Skeletal muscle cell (primary cell): ENCODE measurements at regions not wholly inside any gene's neighbourhood (a gene's known extent, or its start where the extent isn't known, plus 50 kb on each side); places are given as distances from the start of the nearest gene placed in this dataset.

Source experiments
- DNase-seq: peaks from one replicate; pipeline ENCODE4 v3.0.0-alpha.2; 2010; ENCODE audit warnings: low read depth
- H3K4me3 ChIP-seq: 2 replicates; pipeline ENCODE4 v1.5.1; 2011; ENCODE audit warnings: low read depth, mild to moderate bottlenecking, control low read depth, low read length, moderate library complexity

GRCh38 chr21:15528346-15528745 is 201.4 kb upstream of the USP25 start:
- DNase-seq: no peak
- H3K4me3 ChIP-seq: no peak overlapping the region

GRCh38 chr21:15531986-15532385 is 197.8 kb upstream of the USP25 start:
- DNase-seq: no peak
- no peak overlapping the region for H3K4me3 ChIP-seq

GRCh38 chr21:15533618-15534017 is 196.2 kb upstream of the USP25 start:
- DNase-seq: no peak
- no peak overlapping the region for H3K4me3 ChIP-seq

DNA sequence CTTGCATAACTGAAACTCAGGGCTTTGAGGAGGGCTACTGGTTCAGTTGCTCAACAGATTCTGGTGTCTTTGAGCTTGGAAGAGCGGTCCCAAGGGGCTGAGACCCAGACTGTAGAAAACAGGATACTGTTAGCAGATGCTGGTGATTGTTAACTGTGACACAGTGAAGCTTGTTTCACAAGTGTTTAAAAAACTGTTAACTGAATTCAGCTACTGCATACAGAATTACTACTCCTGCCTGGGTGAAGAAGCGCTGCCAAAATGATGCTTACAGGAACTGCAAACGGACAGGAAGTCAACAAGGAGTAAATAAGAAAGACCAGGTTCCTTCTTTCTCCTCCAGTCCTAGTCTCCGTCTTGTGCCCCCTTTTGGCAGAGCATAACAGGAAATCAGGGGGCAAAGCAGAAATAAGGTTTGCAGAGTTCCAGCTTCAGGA is 195.3 kb upstream of the USP25 start:
- H3K4me3 ChIP-seq: no peak overlapping the region
- no peak for DNase-seq

DNA sequence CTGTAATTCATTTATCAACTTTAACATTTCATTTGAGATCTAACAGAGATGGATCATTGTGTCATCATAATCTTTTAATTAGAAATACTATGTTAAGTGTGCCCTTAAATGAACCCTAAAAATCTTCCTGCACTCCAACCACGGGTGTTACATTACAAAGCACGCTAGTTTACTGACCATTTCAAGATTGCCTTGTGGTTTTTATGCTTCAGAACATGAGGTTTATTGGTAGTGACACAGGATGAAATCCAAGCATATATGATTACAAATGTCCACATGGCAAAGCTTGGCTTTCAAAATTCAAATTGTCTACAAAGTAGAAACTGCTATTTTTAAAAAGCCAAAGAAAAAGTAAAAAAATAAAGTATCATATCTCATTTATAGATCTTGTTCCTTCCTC is 190.4 kb upstream of the USP25 start:
- H3K4me3 ChIP-seq: no peak overlapping the region
- DNase-seq: no peak

DNA sequence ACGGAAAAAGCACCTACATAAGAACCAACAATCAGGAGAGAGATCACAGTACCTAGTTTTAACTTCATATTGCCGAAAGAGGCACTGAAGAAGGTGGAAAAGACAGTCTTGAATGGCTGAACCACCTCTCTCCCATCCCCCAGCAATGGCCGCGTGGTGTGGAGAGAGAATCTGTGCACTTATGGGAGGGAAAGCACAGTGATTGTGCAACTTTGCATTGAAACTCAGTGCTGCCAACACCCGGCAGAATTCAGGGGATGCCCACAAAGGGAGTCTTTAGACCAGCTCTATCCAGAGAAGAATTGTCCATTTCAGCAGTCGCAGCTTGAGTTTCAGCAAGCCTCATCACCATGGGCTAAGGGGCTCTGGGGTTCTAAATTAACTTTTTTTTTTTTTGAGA is 186.3 kb upstream of the USP25 start:
- DNase-seq: no peak
- no peak overlapping the region for H3K4me3 ChIP-seq

DNA sequence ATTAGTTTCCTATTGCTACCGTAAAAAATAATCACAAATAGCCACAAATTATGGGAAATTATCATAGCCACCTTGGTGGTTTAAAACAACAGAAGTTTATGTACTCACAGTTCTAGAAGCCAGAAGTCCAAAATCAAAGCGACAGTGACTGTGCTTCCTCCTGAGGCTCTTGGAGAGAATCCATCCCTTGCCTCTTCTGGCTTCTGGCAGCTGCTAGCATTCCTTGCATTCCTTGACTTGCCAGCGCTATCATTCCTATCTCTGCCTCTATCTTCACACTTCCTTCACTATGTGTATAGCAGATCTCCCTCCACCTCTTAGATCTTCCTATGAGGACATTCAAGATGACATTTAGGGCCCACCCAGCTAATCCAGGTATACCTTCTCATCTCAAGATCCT is 180.1 kb upstream of the USP25 start:
- no peak for DNase-seq
- no peak overlapping the region for H3K4me3 ChIP-seq

GRCh38 chr21:15552914-15553494 is 176.8 kb upstream of the USP25 start:
- DNase-seq: no peak
- no peak overlapping the region for H3K4me3 ChIP-seq

DNA sequence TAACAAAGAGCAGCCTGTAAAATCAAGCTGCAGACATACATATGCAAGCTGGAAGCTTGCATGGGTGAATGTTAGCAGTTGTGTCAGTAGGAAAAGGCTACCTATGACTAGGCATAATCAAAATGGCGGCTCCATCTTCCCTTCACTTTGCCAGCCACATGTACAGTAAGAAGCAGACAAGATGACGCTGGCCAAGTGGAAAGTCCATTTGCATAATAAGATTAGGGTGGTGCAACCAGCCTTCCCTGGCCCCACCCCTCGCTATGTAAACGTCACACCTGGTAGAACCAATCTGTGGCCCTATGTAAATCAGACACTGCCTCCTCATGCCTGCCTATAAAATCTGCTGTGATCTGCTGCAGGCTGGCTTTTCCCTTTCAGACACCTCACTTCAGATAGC is 171.9 kb upstream of the USP25 start:
- DNase-seq: no peak

DNA sequence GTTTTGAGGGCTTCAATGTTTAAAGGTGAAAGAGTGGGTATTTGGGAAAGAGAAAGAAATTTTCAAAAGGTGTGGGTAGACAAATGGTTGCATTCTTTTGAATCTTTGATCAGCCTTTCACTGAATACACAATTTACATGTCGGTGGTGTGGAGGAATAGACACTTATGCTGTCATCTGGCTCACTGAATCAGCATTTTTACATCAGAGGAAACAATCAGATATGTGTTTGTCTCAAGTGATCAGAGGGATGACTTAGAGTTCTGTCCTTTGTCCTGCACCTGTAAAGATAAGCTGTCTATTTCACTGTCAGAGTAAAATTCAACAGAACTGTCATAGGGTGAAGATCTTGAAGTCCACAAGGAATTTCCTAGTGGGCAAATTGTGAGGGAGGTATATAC is 170.9 kb upstream of the USP25 start:
- H3K4me3 ChIP-seq: no peak overlapping the region
- no peak for DNase-seq

More for the DNA sequence above, 171.9 kb upstream of the USP25 start:
- no peak overlapping the region for H3K4me3 ChIP-seq

- DNase-seq: no peak
- no peak overlapping the region for H3K4me3 ChIP-seq
Measured at GRCh38 chr21:15559660-15560059, 170.1 kb upstream of the USP25 start.

DNA sequence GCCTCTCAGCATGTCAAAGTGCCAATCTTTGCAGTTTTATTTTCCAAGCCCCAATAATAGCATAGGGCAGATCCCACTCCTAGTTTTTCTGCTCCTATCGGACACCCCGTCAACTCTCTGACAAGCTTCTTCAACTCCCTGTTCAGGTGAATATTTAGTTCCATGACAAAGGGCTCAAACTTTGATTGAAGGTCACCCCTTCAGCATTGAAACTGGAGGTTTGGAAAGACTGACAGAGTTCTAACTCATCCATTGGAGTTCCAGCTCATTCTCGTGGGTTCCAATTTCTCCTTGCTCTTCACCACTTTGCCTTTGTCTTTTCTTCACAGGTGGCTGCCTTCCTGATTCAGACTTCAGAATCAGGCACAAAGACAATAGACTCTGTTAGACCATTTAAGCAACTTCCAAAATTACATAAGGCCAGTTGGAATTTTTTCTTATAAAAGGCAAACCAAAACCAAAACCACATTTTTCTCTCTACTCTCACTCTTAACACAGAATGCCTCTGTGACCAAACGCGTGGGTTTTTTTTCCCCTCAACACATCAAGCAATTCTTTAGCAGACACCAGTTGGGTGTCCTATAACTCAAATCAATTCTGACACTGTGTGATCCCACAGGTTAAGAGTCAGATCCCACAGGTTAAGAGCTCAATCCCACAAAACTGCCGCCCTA is 169.3 kb upstream of the USP25 start:
- H3K4me3 ChIP-seq: no peak overlapping the region
- DNase-seq: no peak

DNA sequence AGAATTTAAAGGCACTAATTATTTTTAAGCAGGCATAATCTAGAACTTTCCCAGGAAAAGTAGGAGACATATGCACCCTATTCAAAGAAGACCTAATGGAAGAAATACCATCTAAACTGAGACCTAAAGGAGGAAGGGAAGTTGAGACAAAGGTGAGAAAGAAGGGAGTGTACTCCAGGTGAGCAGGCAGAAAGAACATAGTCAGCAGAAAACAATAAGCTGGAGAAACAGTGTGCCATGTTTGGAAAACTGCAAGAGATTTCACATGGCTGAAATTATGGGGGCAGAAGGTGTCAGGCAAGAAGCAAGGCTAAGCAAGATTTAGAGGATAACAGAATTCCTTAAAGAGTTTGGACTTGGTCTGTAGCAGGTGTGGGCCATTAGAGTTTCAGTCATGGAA is 167.0 kb upstream of the USP25 start:
- DNase-seq: no peak

GRCh38 chr21:15564907-15565306 is 164.9 kb upstream of the USP25 start:
- no peak for DNase-seq
- no peak overlapping the region for H3K4me3 ChIP-seq

More for the DNA sequence above, 167.0 kb upstream of the USP25 start:
- H3K4me3 ChIP-seq: no peak overlapping the region

DNA sequence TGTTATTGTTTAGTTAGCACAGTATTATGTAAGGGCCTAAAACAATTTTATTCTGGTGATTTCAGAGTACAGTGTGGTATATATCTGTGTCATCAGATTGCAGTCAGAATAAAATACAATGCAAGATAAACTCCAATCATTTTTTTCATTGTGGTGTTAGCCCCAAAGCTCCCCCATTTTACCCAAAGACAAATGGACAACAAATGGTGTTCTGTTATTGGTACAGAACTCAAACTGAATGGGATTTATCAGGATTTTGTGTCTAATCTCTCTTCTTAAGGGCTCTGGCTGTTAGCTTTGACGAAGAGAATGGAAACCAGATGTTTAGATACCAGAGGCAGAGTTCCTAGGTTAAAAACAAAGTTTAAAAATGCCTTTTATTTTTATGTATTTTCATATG is 163.1 kb upstream of the USP25 start:
- no peak overlapping the region for H3K4me3 ChIP-seq
- DNase-seq: no peak

DNA sequence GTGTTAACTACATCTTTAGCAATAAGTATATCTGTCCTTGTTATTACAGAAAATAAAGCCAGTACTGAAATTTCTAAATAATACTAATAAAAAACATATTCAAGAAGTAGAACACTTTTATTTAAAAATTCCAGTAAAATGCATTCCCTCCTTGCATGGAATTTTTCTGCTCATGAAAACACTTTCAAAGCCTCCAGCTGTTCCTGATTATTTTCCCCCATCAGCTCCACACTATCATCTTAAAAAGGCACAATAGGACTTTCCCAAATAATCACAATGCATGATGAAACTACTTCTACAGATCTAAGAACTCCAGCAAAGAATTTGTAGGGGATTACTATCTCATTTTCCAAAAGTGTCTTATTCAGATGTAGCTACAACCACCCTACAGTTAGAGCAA is 162.6 kb upstream of the USP25 start:
- no peak overlapping the region for H3K4me3 ChIP-seq
- DNase-seq: no peak

- no peak overlapping the region for H3K4me3 ChIP-seq
- DNase-seq: no peak
Measured at GRCh38 chr21:15568516-15568915, 161.3 kb upstream of the USP25 start.

DNA sequence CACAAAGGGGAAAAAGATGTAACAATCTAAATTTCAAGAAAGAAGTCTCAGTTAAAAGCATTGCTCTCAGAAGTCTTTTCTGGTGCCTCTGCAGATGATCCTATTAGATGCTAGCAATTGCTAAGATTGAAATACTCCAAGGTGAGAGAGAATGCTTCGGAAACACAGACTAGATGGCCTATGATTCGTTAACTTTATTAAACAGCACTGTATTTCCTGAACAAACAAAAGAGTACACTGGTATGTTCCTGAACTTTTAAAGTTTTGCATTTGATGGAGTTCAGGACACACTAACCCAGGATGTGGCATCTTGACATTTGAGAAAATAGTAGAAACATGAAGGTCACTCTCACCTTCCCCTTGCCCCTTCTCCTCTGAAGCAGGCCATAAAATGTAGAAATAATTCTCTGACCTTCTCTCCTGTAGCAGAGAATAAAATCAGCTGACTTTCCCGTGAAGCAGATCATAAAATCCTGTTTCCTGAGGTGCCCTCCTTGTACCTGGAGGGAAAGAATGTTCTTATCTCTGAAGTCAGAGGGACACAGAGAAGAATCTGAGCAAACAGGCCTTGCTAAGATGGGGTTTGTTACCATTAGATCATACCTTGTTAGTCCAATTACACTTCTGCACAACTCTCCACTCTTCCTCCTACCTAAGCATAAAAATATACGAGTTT is 142.9 kb upstream of the USP25 start:
- DNase-seq: no peak
- no peak overlapping the region for H3K4me3 ChIP-seq

DNA sequence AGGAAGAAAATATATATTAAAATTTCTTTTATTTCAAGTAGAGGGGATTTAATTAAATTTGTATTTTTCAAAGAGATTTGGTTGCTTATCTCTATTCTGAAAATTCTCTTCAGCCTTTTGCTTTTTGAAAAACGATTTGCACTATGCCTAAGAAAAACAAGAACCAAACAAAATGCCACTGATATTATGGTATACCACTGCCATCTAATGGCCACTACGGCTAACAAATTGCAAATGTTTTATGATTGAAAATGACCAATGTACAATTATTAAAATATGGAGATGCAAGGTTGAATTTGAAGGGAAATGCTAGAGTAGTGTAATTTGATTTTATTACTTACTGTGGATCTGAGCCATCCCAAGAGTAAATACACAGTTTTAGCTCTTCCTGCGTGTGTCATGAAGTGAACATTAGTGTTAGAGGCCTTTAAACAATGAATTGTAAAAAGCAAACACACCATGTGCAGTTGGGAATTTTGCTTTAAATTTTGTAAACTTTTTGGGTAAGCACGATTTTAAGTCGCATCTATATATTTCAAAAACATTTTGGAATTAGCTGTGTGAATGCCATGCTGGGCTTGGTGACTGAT is 137.4 kb upstream of the USP25 start:
- DNase-seq: no peak
- no peak overlapping the region for H3K4me3 ChIP-seq

DNA sequence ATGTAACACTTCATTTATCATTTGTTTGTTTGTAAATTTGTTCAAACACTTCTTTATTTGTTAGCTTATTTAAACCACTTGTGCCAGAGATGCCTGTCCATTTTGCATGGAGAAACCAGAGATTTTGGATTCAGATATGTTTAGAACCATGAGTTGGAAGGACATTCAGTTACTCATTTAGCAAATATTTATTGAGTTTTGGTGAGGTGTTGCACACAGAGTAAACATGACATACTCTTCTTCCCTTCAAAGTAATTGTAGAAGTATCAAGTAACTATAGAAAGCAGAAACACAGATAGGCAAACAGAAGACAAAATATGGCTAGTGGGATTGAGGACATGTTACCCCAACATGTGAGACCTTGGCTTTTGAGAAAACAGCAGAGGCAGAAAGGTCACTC is 136.8 kb upstream of the USP25 start:
- H3K4me3 ChIP-seq: no peak overlapping the region
- DNase-seq: no peak

GRCh38 chr21:15601390-15601789 is 128.4 kb upstream of the USP25 start:
- H3K4me3 ChIP-seq: no peak overlapping the region

More at GRCh38 chr21:15601390-15601789, 128.4 kb upstream of the USP25 start:
- no peak for DNase-seq
